Ishikawa (cell line): ENCODE measurements at regions not wholly inside any gene's neighbourhood (a gene's known extent, or its start where the extent isn't known, plus 50 kb on each side); places are given as distances from the start of the nearest gene placed in this dataset.

Source experiments
- CEBPB ChIP-seq: IDR thresholded peaks from 2 replicates; pipeline ENCODE4 v1.6.1; 2012
- CREB1 ChIP-seq: IDR thresholded peaks from 2 replicates; pipeline ENCODE4 v1.6.1; 2012; ENCODE audit warnings: low read depth
- EGR1 ChIP-seq: IDR thresholded peaks from 2 replicates; pipeline ENCODE4 v1.6.1; 2012
- EP300 ChIP-seq: IDR thresholded peaks from 2 replicates; pipeline ENCODE4 v1.6.1; 2012; ENCODE audit warnings: borderline replicate concordance
- RAD21 ChIP-seq: IDR thresholded peaks from 2 replicates; pipeline ENCODE4 v1.6.1; 2012; ENCODE audit warnings: low read depth
- TAF1 ChIP-seq: IDR thresholded peaks from 2 replicates; pipeline ENCODE4 v1.6.1; 2012; ENCODE audit warnings: low read depth, mild to moderate bottlenecking
- TCF12 ChIP-seq: IDR thresholded peaks from 2 replicates; pipeline ENCODE4 v1.6.1; 2012; ENCODE audit warnings: low read depth
- TEAD4 ChIP-seq: IDR thresholded peaks from 2 replicates; pipeline ENCODE4 v1.6.1; 2012
- YY1 ChIP-seq: IDR thresholded peaks from 2 replicates; pipeline ENCODE4 v1.6.1; 2012; ENCODE audit warnings: low read depth
- ZBTB7A ChIP-seq: IDR thresholded peaks from 2 replicates; pipeline ENCODE4 v1.6.1; 2012; ENCODE audit warnings: low read depth
- TF ChIP-seq, protein P1 (sequence below): IDR thresholded peaks from 2 replicates; pipeline ENCODE4 v1.6.1; 2012; ENCODE audit warnings: low read depth, mild to moderate bottlenecking
- TF ChIP-seq, protein P2 (sequence below): IDR thresholded peaks from 2 replicates; pipeline ENCODE4 v1.6.1; 2012
- TF ChIP-seq, protein P3 (sequence below): IDR thresholded peaks from 2 replicates; pipeline ENCODE4 v1.6.1; 2012

DNA sequence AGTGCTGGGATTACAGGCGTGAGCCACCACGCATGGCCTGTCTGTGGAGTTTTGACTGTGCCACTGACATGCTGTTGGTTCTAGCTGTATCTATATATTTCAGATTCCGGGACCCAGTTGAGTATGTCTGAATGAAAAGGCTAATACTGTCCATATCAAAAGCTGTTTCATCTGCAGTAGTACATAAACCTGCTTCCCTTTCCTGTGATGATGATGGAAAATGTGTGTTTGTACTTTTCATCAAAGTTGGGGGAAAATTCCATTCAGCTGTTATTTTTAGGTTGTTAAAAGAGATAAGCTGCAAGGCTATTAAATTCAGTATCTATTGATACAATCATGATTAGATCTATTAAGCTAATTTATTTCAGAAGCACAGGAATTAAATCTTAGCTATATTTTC lies 237.6 kb upstream of the ADAMTSL1 start:
- TF ChIP-seq YY1 (no peak), RAD21 (no peak), TAF1 (no peak), EP300 (no peak), CEBPB (no peak), TCF12 (no peak), TEAD4 (no peak), ZBTB7A (no peak), CREB1 (no peak), EGR1 (no peak)
- TF ChIP-seq, protein P1, sequence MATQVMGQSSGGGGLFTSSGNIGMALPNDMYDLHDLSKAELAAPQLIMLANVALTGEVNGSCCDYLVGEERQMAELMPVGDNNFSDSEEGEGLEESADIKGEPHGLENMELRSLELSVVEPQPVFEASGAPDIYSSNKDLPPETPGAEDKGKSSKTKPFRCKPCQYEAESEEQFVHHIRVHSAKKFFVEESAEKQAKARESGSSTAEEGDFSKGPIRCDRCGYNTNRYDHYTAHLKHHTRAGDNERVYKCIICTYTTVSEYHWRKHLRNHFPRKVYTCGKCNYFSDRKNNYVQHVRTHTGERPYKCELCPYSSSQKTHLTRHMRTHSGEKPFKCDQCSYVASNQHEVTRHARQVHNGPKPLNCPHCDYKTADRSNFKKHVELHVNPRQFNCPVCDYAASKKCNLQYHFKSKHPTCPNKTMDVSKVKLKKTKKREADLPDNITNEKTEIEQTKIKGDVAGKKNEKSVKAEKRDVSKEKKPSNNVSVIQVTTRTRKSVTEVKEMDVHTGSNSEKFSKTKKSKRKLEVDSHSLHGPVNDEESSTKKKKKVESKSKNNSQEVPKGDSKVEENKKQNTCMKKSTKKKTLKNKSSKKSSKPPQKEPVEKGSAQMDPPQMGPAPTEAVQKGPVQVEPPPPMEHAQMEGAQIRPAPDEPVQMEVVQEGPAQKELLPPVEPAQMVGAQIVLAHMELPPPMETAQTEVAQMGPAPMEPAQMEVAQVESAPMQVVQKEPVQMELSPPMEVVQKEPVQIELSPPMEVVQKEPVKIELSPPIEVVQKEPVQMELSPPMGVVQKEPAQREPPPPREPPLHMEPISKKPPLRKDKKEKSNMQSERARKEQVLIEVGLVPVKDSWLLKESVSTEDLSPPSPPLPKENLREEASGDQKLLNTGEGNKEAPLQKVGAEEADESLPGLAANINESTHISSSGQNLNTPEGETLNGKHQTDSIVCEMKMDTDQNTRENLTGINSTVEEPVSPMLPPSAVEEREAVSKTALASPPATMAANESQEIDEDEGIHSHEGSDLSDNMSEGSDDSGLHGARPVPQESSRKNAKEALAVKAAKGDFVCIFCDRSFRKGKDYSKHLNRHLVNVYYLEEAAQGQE = no peak
- TF ChIP-seq, protein P2, sequence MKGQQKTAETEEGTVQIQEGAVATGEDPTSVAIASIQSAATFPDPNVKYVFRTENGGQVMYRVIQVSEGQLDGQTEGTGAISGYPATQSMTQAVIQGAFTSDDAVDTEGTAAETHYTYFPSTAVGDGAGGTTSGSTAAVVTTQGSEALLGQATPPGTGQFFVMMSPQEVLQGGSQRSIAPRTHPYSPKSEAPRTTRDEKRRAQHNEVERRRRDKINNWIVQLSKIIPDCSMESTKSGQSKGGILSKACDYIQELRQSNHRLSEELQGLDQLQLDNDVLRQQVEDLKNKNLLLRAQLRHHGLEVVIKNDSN = no peak
- TF ChIP-seq, protein P3, sequence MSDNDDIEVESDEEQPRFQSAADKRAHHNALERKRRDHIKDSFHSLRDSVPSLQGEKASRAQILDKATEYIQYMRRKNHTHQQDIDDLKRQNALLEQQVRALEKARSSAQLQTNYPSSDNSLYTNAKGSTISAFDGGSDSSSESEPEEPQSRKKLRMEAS = no peak
